Tibial nerve (tissue), 4 donors: ENCODE measurements at regions not wholly inside any gene's neighbourhood (a gene's known extent, or its start where the extent isn't known, plus 50 kb on each side); places are given as distances from the start of the nearest gene placed in this dataset.

Experiments
- DNase-seq, 2 donors: peaks; one replicate each; pipeline ENCODE4 v3.0.0-alpha.2; 2019; ENCODE audit warnings: low spot score in 2 of 2
- H3K27ac ChIP-seq, 4 donors: fragments of 200-600 bp; sonication (generic) in 3 of 4; one replicate each; pipeline ENCODE4 v1.5.1; 2017 to 2019; ENCODE audit warnings: mild to moderate bottlenecking in 1 of 4
- H3K27me3 ChIP-seq, 2 donors: fragments of 200-600 bp; sonication (generic) in 1 of 2; one replicate each; pipeline versions ENCODE4 v1.5.1 to v1.6.0; 2017 to 2019
- H3K36me3 ChIP-seq, 3 donors: fragments of 200-600 bp; sonication (generic); one replicate each; pipeline ENCODE4 v1.5.1; 2018 to 2019
- H3K4me1 ChIP-seq, 4 donors: fragments of 200-600 bp; sonication (generic) in 3 of 4; one replicate each; pipeline ENCODE4 v1.5.1; 2017 to 2019
- H3K4me3 ChIP-seq, 4 donors: fragments of 200-600 bp; sonication (generic) in 3 of 4; one replicate each; pipeline ENCODE4 v1.5.1; 2017 to 2019; ENCODE audit warnings: mild to moderate bottlenecking in 1 of 4, moderate library complexity in 1 of 4
- H3K9me3 ChIP-seq, 4 donors: fragments of 200-600 bp; sonication (generic) in 3 of 4; one replicate each; pipeline ENCODE4 v1.5.1; 2017 to 2019
- EP300 ChIP-seq, 2 donors: sonication (generic); formaldehyde crosslinking; IDR thresholded peaks; one replicate each; pipeline ENCODE4 v1.6.1; 2017; ENCODE audit warnings: antibody characterized with exemption in 2 of 2, mild to moderate bottlenecking in 1 of 2
- POLR2A ChIP-seq, 2 donors: fragments of 450-650 bp; IDR thresholded peaks; one replicate each; pipeline ENCODE4 v1.6.1; 2017; ENCODE audit warnings: antibody characterized with exemption in 2 of 2, mild to moderate bottlenecking in 2 of 2, moderate library complexity in 2 of 2
- WGBS, 2 donors: methylation state at CpG; one replicate each; pipeline ENCODE4 v1.1.5; 2018; 5-methylcytosine and 5-hydroxymethylcytosine counted together
- TF ChIP-seq, protein P1 (sequence below), 5 experiments: fragments of 200-600 bp in 3 of 5; fragments of 450-650 bp in 2 of 5; sonication (generic) in 3 of 5; IDR thresholded peaks; one replicate each; pipeline ENCODE4 v1.5.1; 2016 to 2019; ENCODE audit warnings: antibody characterized with exemption in 5 of 5, mild to moderate bottlenecking in 3 of 5, moderate library complexity in 2 of 5

DNA sequence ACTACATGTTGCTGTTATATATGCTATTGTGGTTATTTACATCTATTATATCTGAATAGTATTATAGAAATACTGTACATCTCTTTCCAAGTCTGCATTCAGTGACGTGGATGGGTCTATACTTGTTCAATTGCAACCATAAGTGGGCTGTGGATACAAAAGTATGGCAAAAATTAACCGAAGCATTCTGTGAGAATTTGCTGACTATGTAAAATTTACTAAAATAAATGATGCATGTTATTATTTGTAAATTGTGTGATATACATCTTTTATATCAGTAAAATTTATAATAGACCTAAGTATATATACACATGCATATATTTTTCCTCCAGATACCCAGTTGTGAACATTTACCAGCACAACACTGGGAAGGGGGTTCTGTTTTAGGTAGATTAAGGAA is 215.1 kb downstream of the NECTIN3 start:
- no peak for DNase-seq
- Histone ChIP-seq H3K27me3 (no peaks in the 10 kb centered on the region), H3K9me3 (no peaks in the 10 kb centered on the region), H3K4me3 (no peak overlapping the region), H3K36me3 (no peaks in the 10 kb centered on the region), H3K27ac (no peak overlapping the region), H3K4me1 (no peaks in the 10 kb centered on the region)
- WGBS, 2 donors, result 80% methylated on average over 2 of the region's 2 CpGs
- no peak for TF ChIP-seq POLR2A (IDR thresholded peaks at IDR 0.05)
- TF ChIP-seq, protein P1, sequence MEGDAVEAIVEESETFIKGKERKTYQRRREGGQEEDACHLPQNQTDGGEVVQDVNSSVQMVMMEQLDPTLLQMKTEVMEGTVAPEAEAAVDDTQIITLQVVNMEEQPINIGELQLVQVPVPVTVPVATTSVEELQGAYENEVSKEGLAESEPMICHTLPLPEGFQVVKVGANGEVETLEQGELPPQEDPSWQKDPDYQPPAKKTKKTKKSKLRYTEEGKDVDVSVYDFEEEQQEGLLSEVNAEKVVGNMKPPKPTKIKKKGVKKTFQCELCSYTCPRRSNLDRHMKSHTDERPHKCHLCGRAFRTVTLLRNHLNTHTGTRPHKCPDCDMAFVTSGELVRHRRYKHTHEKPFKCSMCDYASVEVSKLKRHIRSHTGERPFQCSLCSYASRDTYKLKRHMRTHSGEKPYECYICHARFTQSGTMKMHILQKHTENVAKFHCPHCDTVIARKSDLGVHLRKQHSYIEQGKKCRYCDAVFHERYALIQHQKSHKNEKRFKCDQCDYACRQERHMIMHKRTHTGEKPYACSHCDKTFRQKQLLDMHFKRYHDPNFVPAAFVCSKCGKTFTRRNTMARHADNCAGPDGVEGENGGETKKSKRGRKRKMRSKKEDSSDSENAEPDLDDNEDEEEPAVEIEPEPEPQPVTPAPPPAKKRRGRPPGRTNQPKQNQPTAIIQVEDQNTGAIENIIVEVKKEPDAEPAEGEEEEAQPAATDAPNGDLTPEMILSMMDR (IDR thresholded peaks at IDR 0.05), result no peak
- no peak for TF ChIP-seq EP300 (IDR thresholded peaks at IDR 0.05)

DNA sequence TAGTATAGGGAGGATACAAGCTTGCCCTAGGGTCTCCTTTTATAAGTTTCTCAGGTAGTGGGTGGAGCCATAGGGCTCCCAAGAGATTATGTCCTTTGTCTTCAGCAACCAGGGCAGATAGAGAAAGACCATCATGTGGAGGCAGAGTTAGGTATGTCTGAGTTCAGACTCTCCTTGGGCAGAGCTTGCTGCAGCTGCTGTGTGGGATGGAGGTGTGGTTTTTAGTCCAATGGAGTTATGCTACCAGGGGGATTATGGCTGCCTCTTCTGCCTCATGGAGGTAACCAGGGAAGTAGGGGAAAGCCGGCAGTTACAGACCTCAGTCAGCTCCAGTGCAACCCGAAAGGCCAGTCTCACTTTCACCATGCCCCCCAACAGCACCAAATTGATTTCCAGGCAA is 220.5 kb downstream of the NECTIN3 start:
- Histone ChIP-seq H3K4me3 (no peak overlapping the region), H3K27ac (no peak overlapping the region), H3K9me3 (no peaks in the 10 kb centered on the region), H3K27me3 (no peaks in the 10 kb centered on the region), H3K4me1 (no peaks in the 10 kb centered on the region), H3K36me3 (no peaks in the 10 kb centered on the region)
- WGBS, 2 donors, result 92 to 95% methylated on average over 2 of the region's 2 CpGs
- no peak for TF ChIP-seq EP300 (IDR thresholded peaks at IDR 0.05)
- no peak for TF ChIP-seq POLR2A (IDR thresholded peaks at IDR 0.05)
- TF ChIP-seq, protein P1 (IDR thresholded peaks at IDR 0.05), result no peak
- no peak for DNase-seq

DNA sequence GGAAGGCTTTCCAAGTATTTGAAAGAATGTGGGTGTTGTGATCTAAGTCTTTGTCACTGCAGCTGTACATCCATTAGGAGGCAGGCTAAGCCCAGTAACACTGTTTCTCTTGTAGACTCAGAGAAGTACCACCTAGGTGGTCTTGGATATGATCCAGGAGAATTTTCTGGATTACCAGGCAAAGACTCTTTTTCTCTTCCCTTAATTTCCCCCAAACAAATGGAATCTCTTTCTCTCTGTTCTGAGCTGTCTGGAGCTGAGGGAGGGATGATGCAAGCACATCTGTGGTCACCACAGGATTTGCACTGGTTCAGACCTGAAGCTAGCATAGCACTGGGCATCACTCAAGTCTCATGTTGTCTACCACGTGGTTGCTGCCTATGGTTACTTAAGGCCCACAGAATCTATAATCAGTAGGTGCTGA is 227.6 kb downstream of the NECTIN3 start:
- Histone ChIP-seq H3K4me3 (no peak overlapping the region), H3K27me3 (no peaks in the 10 kb centered on the region), H3K9me3 (no peaks in the 10 kb centered on the region), H3K27ac (no peak overlapping the region), H3K4me1 (no peaks in the 10 kb centered on the region), H3K36me3 (no peaks in the 10 kb centered on the region)
- TF ChIP-seq POLR2A (IDR thresholded peaks at IDR 0.05) (no peak), EP300 (IDR thresholded peaks at IDR 0.05) (no peak)
- TF ChIP-seq, protein P1 (IDR thresholded peaks at IDR 0.05), result no peak
- DNase-seq, result no peak
- 55 to 82% methylated on average over 1 of the region's 1 CpG for WGBS, 2 donors

DNA sequence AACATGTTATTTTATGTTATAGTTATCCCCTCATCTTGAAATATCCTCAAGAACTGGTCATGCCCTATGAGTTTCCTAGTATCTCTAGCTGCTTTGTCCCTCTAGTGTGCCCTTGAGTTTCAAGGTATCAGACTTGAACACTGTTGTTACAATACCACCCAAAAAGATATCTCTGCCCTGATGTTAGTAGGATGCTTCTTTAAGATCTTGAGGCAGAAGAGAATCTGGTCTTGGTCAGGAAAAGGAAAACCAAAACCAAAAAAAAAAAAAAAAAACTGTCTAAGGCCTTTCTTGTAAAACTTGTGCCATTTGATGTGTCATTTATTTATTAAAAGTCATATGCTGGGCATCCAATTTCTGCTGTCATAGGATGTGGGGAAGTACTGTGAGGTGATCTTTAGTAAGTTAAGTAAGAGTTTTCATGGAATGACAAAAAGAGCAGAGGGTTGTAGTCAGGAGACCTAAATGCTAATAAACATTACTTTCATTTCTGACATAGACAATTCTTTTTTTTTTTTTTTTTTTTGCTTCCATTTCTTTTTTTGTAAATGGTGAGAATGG is 229.7 kb downstream of the NECTIN3 start:
- no peak overlapping the region for H3K27ac ChIP-seq
- no peaks in the 10 kb centered on the region for H3K9me3 ChIP-seq
- no peak for TF ChIP-seq POLR2A (IDR thresholded peaks at IDR 0.05)
- TF ChIP-seq, protein P1 (IDR thresholded peaks at IDR 0.05), result no peak
- no peak for TF ChIP-seq EP300 (IDR thresholded peaks at IDR 0.05)
- H3K36me3 ChIP-seq, result no peaks in the 10 kb centered on the region
- no peaks in the 10 kb centered on the region for H3K4me1 ChIP-seq
- DNase-seq, result no peak
- no peaks in the 10 kb centered on the region for H3K27me3 ChIP-seq
- no peak overlapping the region for H3K4me3 ChIP-seq

DNA sequence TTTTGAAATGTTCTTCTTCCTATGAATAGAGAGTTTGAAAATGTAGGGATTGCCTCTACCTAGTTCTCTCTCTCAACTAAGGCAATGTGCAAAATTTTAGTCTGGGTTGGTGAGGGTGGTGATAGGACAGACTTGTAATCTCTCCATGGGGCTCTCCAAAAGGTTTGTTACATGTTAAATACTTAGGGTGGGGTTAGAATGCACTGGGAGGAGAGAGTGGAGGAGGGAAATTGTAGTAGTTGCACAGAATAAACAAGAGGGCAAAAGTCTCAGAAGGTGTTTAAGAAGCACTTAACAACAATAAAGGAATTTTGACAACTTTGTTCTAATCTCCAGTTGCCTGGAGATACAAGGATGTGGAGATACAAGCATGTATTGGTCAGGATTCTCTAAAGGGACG is 230.4 kb downstream of the NECTIN3 start:
- no peak for DNase-seq
- Histone ChIP-seq H3K36me3 (no peaks in the 10 kb centered on the region), H3K4me1 (no peaks in the 10 kb centered on the region), H3K27ac (no peak overlapping the region), H3K4me3 (no peak overlapping the region), H3K27me3 (no peaks in the 10 kb centered on the region), H3K9me3 (no peaks in the 10 kb centered on the region)
- TF ChIP-seq, protein P1 (IDR thresholded peaks at IDR 0.05), result no peak
- TF ChIP-seq POLR2A (IDR thresholded peaks at IDR 0.05) (no peak), EP300 (IDR thresholded peaks at IDR 0.05) (no peak)
- 95 to 100% methylated on average over 1 of the region's 1 CpG for WGBS, 2 donors
